LoVo (cell line): ENCODE measurements at regions not wholly inside any gene's neighbourhood (a gene's known extent, or its start where the extent isn't known, plus 50 kb on each side); places are given as distances from the start of the nearest gene placed in this dataset.

Source experiments
- DNase-seq: peaks from one replicate; pipeline ENCODE4 v3.0.0-alpha.2; 2016; ENCODE audit warnings: low spot score

- no peak for DNase-seq
Measured at GRCh38 chr20:24870057-24870456, 79.0 kb upstream of the CST7 start.

DNA sequence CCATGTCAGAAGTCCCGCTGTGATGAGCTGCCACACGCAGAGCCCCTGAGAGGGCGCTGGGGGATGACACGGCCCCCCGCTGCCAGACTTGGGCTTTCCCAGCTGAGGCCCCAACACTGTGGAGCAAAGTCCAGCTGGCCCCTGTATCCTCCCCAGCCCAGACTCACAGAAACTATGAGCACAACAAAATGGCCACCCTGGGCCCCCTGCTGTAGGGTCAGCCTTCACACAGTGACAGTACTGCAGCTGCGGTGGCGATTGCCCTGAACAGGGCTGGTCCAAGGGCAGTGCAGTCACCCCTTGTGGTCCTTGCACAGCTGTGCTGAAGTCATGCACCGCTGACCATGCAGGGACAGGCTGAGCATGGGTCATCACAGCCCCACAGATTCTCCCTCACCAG is 78.2 kb upstream of the CST7 start:
- DNase-seq, result no peak

DNA sequence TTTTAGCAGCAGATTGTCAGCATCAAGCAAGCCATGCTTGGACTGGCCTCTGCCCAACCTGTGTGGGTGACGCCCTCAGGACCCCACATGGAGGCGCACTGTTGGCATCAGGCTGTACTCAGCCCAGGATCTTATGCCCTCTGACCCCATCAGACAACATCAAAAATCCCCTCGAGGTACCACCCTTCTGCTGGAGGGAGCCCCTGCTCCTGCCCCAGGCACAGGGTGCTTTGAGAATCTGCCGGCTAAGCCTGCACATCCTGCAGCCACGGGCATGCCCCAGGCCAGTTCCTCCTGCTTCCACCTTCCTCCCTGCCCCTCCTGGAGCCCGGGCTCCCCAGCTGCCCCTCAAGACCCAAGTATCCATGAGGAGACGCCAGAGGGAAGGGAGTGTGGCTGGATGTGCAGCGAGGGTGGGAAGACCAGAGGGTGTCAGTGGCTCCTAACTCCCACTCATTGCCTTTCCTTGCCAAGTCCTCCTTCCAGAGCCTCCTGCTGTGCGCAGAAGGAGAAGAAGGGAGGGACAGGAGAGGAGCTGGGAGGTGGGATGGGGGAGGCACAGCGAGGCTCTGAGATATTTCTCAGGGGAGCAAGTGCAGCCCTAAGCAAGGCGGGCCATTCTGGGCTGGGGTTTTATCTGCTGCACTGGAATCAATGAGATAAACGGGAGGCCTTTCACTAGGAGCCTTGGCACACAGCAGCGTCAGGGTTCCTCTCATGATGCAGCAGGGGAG is 77.4 kb upstream of the CST7 start:
- no peak for DNase-seq

DNA sequence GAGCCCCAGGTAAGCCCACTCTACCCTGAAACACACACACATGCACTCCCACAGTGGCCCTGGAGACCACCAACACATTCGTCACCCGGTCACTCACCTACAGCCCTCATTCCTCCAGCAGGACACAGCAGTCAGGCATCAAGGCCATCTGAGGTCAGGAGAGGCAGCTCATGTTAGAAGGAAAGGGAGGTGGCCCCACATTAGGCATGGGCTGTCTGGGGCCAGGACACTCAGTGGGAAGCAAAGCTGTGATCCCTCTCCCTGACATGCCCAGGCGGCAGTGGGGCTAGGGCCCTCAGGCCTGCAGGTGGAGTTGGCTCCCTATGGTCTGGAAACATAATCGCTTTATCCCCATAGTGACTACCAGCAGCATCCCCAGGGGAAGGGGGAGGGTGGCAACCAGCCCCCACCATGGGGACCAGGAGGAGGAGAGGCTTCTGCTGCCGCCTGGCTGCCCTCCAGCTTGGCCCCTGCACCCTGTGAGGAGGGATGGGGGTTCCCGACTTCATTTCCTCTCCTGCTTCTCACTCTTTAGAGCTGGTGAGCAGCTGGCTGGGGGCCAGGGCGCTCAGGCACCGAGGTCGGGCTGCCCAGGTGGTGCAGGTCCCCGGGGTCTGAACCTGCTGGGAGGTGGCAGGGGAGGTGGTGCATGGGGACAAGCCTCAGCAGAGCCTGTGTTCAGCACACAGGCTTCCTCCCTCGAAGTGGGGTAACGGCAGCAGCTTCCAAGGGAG is 76.6 kb upstream of the CST7 start:
- no peak for DNase-seq

DNA sequence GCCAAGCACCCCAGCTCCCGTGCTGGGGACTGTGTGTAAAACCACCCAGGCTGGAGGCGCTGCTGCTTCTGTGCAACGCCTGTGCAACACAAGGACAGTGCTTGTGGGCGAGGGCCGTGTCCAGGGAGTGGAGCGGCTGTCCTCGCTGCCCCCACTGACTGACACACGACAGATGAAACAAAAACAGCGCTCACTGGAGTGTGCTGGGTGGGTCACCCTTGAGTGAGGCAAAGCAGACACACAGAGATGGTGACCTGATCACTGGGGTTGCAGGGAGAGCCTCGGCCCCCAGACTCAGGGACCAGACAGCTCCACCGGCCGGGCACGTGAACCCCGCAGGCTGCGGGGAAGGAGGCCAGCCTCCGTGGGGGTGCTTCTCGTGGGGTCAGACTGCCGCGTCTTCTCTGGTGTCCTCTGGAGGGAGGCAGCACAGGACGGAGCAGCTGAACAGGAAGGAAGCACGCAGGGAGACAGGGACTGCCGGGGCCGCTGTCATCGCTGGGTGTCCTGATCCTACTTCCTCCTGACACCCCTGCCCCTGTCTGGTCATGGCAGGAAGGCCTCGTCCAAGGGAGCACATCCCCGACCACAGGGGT is 75.9 kb upstream of the CST7 start:
- DNase-seq, result no peak

- DNase-seq, result no peak
Measured at GRCh38 chr20:24875078-24875477, 74.0 kb upstream of the CST7 start.

DNA sequence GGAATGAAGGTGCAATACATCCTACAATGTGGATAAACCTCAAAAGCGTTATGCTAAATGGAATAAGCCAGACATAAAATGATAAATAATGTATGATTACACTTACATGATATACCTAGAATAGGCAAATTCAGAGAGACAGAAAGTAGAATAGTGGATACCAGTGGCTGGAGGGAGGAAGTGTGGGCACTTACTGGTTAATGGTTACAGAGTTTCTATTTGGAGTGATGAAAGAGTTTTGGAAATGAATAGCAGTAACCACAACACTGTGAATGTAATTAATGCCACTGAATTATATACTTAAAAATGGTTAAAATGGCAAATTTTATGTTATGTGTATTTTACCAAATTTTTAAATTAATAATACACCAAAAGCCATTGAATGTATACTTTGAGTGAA is 71.4 kb upstream of the CST7 start:
- DNase-seq, result no peak

DNA sequence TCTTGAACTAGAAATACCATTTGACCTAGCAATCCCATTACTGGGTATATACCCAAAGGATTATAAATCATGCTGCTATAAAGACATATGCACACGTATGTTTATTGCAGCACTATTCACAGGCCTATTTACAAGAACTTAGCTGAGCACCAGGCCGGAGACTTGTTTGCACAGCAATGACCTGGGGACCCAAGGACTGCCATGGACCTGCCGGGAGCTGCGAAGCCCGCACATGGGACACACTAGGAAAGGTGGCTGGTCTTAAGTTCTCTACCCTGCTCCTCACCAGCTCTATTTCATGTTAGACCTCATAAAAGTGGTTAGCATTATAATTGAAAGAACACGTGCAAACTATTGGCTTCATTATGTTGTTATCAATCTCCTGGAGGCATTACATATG is 70.4 kb upstream of the CST7 start:
- DNase-seq, result no peak

GRCh38 chr20:24879875-24880274 is 69.2 kb upstream of the CST7 start:
- no peak for DNase-seq

GRCh38 chr20:24880356-24880755 is 68.7 kb upstream of the CST7 start:
- no peak for DNase-seq

DNA sequence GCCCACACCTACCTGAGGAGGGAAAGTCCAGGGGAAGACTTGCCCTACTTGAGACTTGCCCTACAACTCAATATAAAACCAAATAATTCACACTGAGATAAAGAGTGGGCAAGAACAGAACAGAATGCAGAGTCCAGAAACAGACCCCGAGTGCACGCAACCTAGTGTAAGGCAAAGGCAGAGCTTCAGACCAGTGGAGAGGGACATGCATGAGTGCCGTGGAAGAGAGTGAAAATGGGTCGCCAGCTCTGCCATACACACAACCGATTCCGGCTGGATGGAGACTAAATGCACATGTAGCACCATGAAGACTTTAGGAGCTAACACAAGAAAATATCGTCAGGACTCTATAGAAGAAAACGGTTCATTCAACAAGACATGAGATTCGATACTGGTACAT is 58.8 kb upstream of the CST7 start:
- no peak for DNase-seq

GRCh38 chr20:24891546-24892393 is 57.3 kb upstream of the CST7 start:
- DNase-seq, result no peak

DNA sequence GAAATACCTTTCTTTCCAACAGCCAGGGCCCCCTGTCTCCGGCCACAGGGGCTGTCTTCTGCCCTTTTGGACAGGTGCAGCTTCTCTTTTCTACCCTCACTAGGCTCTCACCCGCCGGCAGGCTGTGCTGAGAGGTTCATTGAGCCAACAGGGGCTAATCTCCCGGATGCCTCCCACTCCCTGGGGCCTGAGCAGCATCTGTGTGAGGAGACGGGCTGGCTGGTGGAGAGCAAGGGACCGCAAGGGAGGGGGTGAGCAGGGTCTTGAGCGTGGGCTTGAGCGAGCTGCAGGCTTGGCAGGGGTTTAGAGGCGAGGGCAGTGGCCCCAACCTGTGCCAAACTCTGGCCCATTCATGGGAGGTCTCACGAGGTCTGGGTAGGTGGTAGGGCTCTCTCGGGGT is 56.5 kb upstream of the CST7 start:
- DNase-seq, result no peak

DNA sequence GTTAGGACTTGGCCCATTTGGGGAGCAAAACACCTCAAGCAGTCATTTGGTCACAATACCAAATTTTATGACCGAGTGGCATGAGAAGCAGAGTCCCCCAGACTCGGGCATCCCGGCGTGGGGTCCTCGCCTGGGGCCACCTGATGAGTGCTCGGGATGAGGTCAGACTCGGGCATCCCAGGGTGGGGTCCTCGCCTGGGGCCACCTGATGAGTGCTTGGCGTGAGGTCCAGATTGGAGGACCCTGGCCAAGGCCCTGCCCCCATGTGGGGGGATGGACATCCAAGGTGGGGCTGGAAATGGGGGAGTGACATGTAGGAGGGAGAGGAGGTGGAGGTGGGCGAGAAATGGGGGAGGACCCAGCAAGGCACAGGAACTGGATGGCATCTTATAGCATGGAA is 56.1 kb upstream of the CST7 start:
- no peak for DNase-seq

DNA sequence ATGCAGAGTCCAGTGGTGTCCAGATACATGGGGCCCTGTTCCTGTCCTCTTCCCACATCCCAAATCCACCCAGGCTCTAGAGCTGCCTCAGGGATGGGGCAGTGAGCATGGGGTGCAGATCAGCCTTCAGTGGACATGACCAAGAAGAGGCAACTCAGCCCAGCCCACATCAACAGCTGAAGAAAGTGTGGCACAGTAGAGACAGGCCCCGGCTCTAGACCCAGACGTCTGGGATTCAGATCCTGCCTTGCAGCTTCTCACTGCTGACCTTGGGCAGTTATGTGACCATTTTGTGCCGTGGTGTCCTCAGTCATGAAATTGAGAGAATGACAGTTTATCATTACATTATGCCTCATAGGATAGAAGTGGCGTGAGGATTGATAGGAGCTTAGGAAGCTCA is 54.6 kb upstream of the CST7 start:
- DNase-seq, result no peak

- no peak for DNase-seq
Measured at GRCh38 chr20:24894967-24895366, 54.1 kb upstream of the CST7 start.

DNA sequence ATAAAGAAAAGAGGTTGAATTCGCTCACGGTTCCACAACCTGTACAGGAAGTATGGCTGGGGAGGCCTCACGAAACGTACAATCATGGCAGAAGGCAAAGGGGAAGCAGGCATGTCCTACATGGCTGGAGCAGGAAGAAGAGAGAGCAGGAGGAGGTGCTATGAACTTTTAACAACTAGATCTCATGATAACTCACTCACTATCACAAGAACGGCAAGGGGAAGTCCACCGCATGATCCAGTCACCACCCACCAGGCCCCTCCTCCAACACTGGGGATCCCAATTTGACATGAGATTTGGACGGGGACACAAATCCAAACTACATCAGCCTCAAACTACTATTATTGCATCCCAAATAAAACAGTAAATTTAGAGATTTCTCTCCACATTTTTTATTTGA is 53.6 kb upstream of the CST7 start:
- no peak for DNase-seq

DNA sequence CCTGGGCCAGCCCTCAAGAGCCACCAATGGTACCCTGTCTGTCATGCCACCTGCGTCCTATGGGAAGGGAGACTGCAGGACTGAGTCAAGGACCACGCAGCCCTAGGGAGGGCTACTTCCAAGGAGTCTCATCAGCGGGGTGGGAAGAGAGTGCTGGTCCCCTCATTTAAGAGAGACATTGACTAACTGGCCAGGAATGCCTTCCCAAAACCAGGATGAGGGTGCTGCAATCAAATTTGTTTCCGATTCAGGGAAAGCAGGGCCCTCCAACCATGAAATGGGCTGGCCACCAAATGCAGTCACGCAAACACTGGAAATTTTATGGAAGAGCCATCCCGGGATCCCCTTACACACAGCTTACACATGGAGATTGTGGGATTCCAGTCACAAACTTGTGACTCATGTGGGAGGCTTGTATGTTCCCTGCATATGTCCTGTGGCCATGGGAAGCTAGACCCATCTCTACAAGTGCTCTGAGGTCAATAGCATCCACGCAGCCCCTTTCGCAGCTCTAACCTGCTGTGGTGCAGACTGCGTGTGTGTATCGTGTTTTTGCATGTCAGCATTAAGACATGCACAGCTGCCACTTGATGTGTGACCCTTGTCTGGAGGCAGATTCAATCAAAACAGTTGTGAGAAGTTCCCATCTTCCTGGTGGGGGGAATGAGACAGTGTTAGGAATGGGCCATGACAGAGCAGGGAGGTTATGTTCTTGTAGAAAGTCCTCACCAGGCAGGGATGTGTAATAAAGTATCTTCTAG is 53.0 kb upstream of the CST7 start:
- DNase-seq, result no peak

- no peak for DNase-seq
Measured at GRCh38 chr20:24896984-24897383, 52.1 kb upstream of the CST7 start.

GRCh38 chr20:24897974-24898373 is 51.1 kb upstream of the CST7 start:
- DNase-seq, result no peak

DNA sequence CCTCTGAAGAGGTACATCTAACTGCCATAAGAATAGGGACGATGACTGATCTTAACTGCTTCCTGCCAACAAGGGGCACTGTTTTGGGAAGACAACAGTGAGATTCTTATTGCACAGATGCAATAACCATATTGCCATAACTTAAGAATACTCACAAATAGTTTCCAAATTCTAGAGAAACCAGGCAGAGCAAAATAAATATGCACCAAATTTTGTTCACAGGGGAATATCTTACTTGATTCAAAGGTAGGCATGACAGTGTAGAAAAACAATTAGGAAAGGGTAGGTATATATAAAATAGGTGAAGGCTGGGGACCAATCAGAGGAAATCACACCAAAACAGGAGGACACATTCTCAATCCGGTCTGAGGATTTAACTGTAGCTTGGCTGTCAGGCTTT is 49.9 kb upstream of the CST7 start:
- DNase-seq, result no peak
